GM18868 (cell line): ENCODE measurements at regions not wholly inside any gene's neighbourhood (a gene's known extent, or its start where the extent isn't known, plus 50 kb on each side); places are given as distances from the start of the nearest gene placed in this dataset.

Experiments used
- ATAC-seq: cut with Tn5 transposase; IDR thresholded peaks from one replicate; pipeline ENCODE4 v1.9.1; 2021; ENCODE audit warnings: mild to moderate bottlenecking, moderate library complexity; ENCODE audit not compliant: unreplicated experiment

DNA sequence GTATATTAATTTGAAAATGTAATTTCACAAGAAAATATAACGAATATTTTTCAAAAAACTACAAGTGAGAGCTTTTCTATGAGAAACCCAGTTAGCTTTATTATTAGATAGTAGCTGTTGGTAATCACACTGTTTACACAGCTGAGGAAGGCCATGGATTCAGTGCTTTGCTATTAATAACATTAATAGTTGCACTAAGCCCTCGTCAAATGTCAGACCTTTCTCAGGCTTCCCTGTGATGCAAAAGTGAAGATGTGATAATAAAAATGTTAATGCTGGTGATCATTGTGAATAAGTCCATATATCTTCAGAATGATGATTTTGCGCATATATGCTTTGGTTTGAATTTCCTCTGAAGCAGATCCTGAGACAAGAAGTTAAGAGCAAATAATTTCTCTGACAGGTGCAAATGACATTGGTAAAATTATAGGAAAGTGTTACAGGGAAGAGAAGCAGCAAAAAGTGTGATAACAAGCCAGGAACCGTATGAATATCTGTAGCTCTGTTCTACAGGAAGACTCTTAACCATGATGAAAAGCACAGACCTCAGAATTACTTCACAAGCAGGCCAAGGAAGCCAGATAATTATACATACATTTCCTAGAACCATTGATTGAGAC is 56.5 kb upstream of the CNTN6 start:
- no peak for ATAC-seq

DNA sequence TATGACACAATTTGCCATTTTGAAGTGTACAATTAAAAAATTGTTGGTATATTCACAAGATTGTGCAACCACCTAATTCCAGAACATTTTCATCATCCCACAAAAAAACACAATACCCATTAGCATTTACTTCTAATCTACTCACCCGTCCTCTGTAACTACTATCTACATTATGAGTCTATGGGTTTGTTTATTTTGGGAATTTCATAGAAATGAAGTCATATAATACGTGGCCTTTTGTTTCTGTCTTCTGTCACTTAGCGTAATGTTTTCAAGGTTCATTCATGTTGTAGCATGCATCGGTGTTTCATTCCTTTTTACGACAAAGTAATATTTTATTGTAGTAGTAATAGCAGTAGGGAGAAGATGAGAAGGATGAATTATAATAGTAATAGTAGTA is 55.2 kb upstream of the CNTN6 start:
- no peak for ATAC-seq
